ENCODE measurements at regions not wholly inside any gene's neighbourhood (a gene's known extent, or its start where the extent isn't known, plus 50 kb on each side); places are given as distances from the start of the nearest gene placed in this dataset.

GRCh38 chr13:48159826-48160225, 64.9 kb upstream of the MED4 start:
- DNase-seq (no peak), ATAC-seq (no peak)
- H3K27me3 ChIP-seq (ENCODE audit: control insufficient read depth, insufficient read depth) = no peaks in the 10 kb centered on the region
- WGBS = 60% methylated on average over 3 of the region's 3 CpGs
- peaks cover 9% of the 10 kb centered on the region for H3K4me1 ChIP-seq (ENCODE audit: control insufficient read depth, insufficient read depth, low read length)
- intact Hi-C loops (cut with DNase I) = no loop called here
- no peaks in the 10 kb centered on the region for H3K9me3 ChIP-seq (ENCODE audit: control insufficient read depth, low read length)
- H3K4me3 ChIP-seq (ENCODE audit: low read length) = no peak overlapping the region
- no peak overlapping the region for H3K27ac ChIP-seq (ENCODE audit: low read length)

- Histone ChIP-seq H3K4me3 (ENCODE audit: low read length) (no peak overlapping the region), H3K9me3 (ENCODE audit: control insufficient read depth, low read length) (no peaks in the 10 kb centered on the region), H3K4me1 (ENCODE audit: control insufficient read depth, insufficient read depth, low read length) (peaks cover 9% of the 10 kb centered on the region), H3K27ac (ENCODE audit: low read length) (no peak overlapping the region), H3K27me3 (ENCODE audit: control insufficient read depth, insufficient read depth) (no peaks in the 10 kb centered on the region)
- no peak for DNase-seq
- intact Hi-C loops (cut with DNase I) = no loop called here
- ATAC-seq = no peak
Measured at GRCh38 chr13:48159401-48159800, 64.5 kb upstream of the MED4 start.

DNA sequence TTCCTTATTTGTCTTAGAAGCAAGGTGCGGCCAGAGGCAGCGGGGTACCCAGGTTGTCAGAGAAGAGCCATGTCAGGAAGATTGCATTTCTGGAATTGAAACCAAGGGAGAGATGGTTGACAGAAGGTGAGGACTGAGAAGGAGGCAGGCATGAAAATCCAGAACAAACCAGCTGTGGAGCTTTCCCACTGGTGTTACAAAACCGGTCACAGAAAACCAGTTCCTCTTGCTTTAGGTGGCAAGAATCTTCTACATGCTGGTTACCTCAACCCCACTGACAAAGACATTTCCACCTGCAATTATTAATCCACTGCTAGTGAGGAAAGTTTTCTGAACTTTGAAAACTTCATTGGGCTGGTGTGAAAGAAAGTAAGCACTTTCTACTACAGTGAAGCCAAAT, 64.0 kb upstream of the MED4 start:
- intact Hi-C loops (cut with DNase I) = no loop called here
- Histone ChIP-seq H3K4me1 (ENCODE audit: control insufficient read depth, insufficient read depth, low read length) (peaks cover 9% of the 10 kb centered on the region), H3K27ac (ENCODE audit: low read length) (no peak overlapping the region), H3K4me3 (ENCODE audit: low read length) (no peak overlapping the region), H3K9me3 (ENCODE audit: control insufficient read depth, low read length) (no peaks in the 10 kb centered on the region), H3K27me3 (ENCODE audit: control insufficient read depth, insufficient read depth) (no peaks in the 10 kb centered on the region)
- no peak for DNase-seq
- no peak for ATAC-seq
- 90% methylated on average over 3 of the region's 3 CpGs for WGBS

GRCh38 chr13:48158290-48158689, 63.4 kb upstream of the MED4 start:
- Histone ChIP-seq H3K4me3 (ENCODE audit: low read length) (no peak overlapping the region), H3K27ac (ENCODE audit: low read length) (no peak overlapping the region), H3K27me3 (ENCODE audit: control insufficient read depth, insufficient read depth) (no peaks in the 10 kb centered on the region), H3K9me3 (ENCODE audit: control insufficient read depth, low read length) (no peaks in the 10 kb centered on the region), H3K4me1 (ENCODE audit: control insufficient read depth, insufficient read depth, low read length) (peaks cover 9% of the 10 kb centered on the region)
- no peak for DNase-seq
- 75% methylated on average over 1 of the region's 1 CpG for WGBS
- ATAC-seq = no peak
- intact Hi-C loops (cut with DNase I) = no loop called here

- Histone ChIP-seq H3K4me1 (ENCODE audit: control insufficient read depth, insufficient read depth, low read length) (peaks cover 6% of the 10 kb centered on the region), H3K4me3 (ENCODE audit: low read length) (no peak overlapping the region), H3K27me3 (ENCODE audit: control insufficient read depth, insufficient read depth) (no peaks in the 10 kb centered on the region), H3K9me3 (ENCODE audit: control insufficient read depth, low read length) (no peaks in the 10 kb centered on the region), H3K27ac (ENCODE audit: low read length) (no peak overlapping the region)
- WGBS = 76% methylated on average over 6 of the region's 6 CpGs
- intact Hi-C loops (cut with DNase I) = no loop called here
- peak in 1 of 3 donors; percentile 68 for DNase-seq
- ATAC-seq = peak in 1 of 2 donors; percentile 34
Measured at GRCh38 chr13:48156466-48156865, 61.6 kb upstream of the MED4 start.

GRCh38 chr13:48155848-48156247, 60.9 kb upstream of the MED4 start:
- WGBS = 56% methylated on average over 2 of the region's 2 CpGs
- DNase-seq (no peak), ATAC-seq (peak; percentile 46 to 48)
- intact Hi-C loops (cut with DNase I) = no loop called here
- Histone ChIP-seq H3K9me3 (ENCODE audit: control insufficient read depth, low read length) (no peaks in the 10 kb centered on the region), H3K4me3 (ENCODE audit: low read length) (no peak overlapping the region), H3K4me1 (ENCODE audit: control insufficient read depth, insufficient read depth, low read length) (peaks cover 2% of the 10 kb centered on the region), H3K27me3 (ENCODE audit: control insufficient read depth, insufficient read depth) (no peaks in the 10 kb centered on the region), H3K27ac (ENCODE audit: low read length) (no peak overlapping the region)

- Histone ChIP-seq H3K27ac (ENCODE audit: low read length) (no peak overlapping the region), H3K27me3 (ENCODE audit: control insufficient read depth, insufficient read depth) (no peaks in the 10 kb centered on the region), H3K4me3 (ENCODE audit: low read length) (no peak overlapping the region), H3K9me3 (ENCODE audit: control insufficient read depth, low read length) (no peaks in the 10 kb centered on the region), H3K4me1 (ENCODE audit: control insufficient read depth, insufficient read depth, low read length) (peaks cover 2% of the 10 kb centered on the region)
- intact Hi-C loops (cut with DNase I) = no loop called here
- 88% methylated on average over 6 of the region's 6 CpGs for WGBS
- peak; percentile 38 to 53 for ATAC-seq
- peak in 1 of 3 donors; percentile 62 for DNase-seq
Measured at GRCh38 chr13:48154671-48155070, 59.8 kb upstream of the MED4 start.

GRCh38 chr13:48153186-48153585, 58.3 kb upstream of the MED4 start:
- no peak overlapping the region for H3K27ac ChIP-seq (ENCODE audit: low read length)
- no peak overlapping the region for H3K4me3 ChIP-seq (ENCODE audit: low read length)
- no peaks in the 10 kb centered on the region for H3K9me3 ChIP-seq (ENCODE audit: control insufficient read depth, low read length)
- no peaks in the 10 kb centered on the region for H3K4me1 ChIP-seq (ENCODE audit: control insufficient read depth, insufficient read depth, low read length)
- DNase-seq = no peak
- no peak for ATAC-seq
- H3K27me3 ChIP-seq (ENCODE audit: control insufficient read depth, insufficient read depth) = no peaks in the 10 kb centered on the region
- intact Hi-C loops (cut with DNase I) = no loop called here
- 81% methylated on average over 3 of the region's 3 CpGs for WGBS

DNA sequence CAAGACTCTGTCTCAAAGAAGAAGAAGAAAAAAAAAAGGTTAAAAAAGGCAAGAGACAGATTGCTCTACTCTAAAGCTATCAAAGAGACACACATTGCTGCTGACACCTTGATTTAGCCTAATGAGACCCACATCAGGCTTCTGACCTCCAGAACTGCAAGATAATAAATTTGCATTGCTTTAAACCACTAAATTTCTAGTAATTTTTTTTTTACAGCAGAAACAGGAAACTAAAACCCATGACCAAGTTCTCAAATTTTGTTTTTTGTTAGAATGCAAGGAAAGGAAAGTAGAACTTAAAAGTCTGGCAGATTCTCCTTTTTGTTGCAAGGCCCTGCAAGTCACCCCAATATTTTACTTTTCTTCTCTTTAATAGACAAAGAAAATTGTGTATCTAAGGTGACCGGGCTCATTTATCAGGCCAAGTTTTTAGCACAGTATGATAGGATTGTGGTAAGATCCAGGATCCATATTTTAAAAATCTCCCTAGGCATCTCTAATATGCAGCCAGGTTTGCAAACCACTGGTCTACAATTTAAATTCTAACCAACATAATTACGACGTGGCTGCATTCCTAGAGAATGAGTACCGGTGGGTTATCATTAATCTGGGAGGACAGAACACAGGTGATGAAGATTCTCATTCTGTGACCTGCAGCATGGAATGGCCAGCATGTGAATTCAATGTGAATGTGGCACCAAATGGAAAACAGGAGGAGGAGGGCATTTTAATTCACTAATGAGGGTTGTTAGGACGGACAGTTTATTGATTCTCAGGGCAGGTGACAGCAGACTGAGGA, 56.7 kb upstream of the MED4 start:
- no peaks in the 10 kb centered on the region for H3K9me3 ChIP-seq (ENCODE audit: control insufficient read depth, low read length)
- ATAC-seq (no peak), DNase-seq (no peak)
- no peak overlapping the region for H3K4me3 ChIP-seq (ENCODE audit: low read length)
- intact Hi-C loops (cut with DNase I) = no loop called here
- no peaks in the 10 kb centered on the region for H3K4me1 ChIP-seq (ENCODE audit: control insufficient read depth, insufficient read depth, low read length)
- no peaks in the 10 kb centered on the region for H3K27me3 ChIP-seq (ENCODE audit: control insufficient read depth, insufficient read depth)
- H3K27ac ChIP-seq (ENCODE audit: low read length) = no peak overlapping the region
- 69% methylated on average over 5 of the region's 5 CpGs for WGBS

DNA sequence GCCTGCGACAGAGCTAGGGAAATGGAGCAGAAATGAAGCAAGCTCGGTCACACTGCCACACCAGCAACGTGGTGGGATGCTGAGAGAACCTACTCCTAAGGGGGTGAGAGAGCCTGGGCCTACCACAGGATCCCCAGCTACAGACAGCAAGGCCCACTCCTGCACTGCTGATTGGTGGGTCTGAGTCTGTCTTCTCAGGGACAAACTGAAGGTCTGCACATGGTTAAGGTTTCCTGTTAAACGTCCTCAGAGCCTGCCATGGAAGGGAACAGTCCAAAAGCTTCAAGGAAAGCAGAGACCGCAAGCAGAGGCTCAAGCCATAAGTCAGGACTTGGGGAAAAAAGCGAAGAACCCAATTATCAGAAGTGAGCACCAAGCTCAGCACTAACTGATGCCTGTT, 53.5 kb upstream of the MED4 start:
- WGBS = 82% methylated on average over 6 of the region's 6 CpGs
- ATAC-seq = no peak

DNA sequence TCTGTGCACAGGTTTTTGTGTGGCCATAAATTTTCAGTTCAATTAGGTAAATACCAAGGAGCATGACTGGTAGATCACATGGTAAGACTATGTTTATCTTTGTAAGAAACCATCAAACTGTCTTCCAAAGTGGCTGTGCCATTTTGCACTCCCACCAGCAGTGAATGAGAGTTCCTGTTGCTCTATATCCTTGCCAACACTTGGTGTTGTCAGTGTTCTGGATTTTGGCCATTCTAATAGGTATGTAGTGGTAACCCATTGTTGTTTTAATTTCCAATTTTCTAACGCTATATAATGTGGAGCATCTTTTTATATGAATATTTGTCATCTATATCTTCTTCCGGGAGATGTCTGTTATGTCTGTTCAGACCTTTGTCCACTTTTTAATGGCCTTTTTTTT, 51.7 kb upstream of the MED4 start:
- intact Hi-C loops (cut with DNase I) = no loop called here
- H3K4me3 ChIP-seq (ENCODE audit: low read length) = no peak overlapping the region
- no peaks in the 10 kb centered on the region for H3K27me3 ChIP-seq (ENCODE audit: control insufficient read depth, insufficient read depth)
- no peaks in the 10 kb centered on the region for H3K9me3 ChIP-seq (ENCODE audit: control insufficient read depth, low read length)
- no peak overlapping the region for H3K27ac ChIP-seq (ENCODE audit: low read length)
- ATAC-seq = no peak
- WGBS = 96% methylated on average over 2 of the region's 2 CpGs
- no peak for DNase-seq
- H3K4me1 ChIP-seq (ENCODE audit: control insufficient read depth, insufficient read depth, low read length) = peaks cover 3% of the 10 kb centered on the region

More for the DNA sequence above, 53.5 kb upstream of the MED4 start:
- Histone ChIP-seq H3K27me3 (ENCODE audit: control insufficient read depth, insufficient read depth) (no peaks in the 10 kb centered on the region), H3K4me3 (ENCODE audit: low read length) (no peak overlapping the region), H3K27ac (ENCODE audit: low read length) (no peak overlapping the region), H3K9me3 (ENCODE audit: control insufficient read depth, low read length) (no peaks in the 10 kb centered on the region), H3K4me1 (ENCODE audit: control insufficient read depth, insufficient read depth, low read length) (peaks cover 3% of the 10 kb centered on the region)
- intact Hi-C loops (cut with DNase I) = no loop called here
- DNase-seq = no peak

DNA sequence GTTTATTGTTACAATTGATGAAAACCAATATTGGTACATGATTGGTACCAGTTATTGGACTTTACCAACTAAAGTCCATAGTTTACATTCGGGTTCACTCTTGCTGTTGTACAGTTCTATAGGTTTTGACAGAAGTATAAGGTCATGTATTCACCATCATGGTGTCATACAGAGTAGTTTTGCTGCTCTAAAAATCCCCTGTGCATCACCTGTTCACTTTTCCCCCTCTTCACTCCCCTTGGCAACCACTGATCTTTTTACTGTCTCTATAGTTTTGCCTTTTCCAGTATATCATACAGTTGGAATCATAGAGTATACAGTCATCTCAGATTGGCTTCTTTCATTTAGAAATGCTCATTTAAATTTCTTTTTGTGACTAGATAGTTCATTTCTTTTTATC, 51.2 kb upstream of the MED4 start:
- peaks cover 3% of the 10 kb centered on the region for H3K4me1 ChIP-seq (ENCODE audit: control insufficient read depth, insufficient read depth, low read length)
- 97% methylated on average over 1 of the region's 1 CpG for WGBS

More for the DNA sequence above, 51.2 kb upstream of the MED4 start:
- Histone ChIP-seq H3K4me3 (ENCODE audit: low read length) (no peak overlapping the region), H3K27ac (ENCODE audit: low read length) (no peak overlapping the region), H3K27me3 (ENCODE audit: control insufficient read depth, insufficient read depth) (no peaks in the 10 kb centered on the region), H3K9me3 (ENCODE audit: control insufficient read depth, low read length) (no peaks in the 10 kb centered on the region)
- intact Hi-C loops (cut with DNase I) = no loop called here
- DNase-seq (no peak), ATAC-seq (no peak)
